ENCODE measurements at regions not wholly inside any gene's neighbourhood (a gene's known extent, or its start where the extent isn't known, plus 50 kb on each side); places are given as distances from the start of the nearest gene placed in this dataset.

GRCh38 chr4:124977045-124977444 is 264.5 kb upstream of the ANKRD50 start:
- TF ChIP-seq, protein P1, sequence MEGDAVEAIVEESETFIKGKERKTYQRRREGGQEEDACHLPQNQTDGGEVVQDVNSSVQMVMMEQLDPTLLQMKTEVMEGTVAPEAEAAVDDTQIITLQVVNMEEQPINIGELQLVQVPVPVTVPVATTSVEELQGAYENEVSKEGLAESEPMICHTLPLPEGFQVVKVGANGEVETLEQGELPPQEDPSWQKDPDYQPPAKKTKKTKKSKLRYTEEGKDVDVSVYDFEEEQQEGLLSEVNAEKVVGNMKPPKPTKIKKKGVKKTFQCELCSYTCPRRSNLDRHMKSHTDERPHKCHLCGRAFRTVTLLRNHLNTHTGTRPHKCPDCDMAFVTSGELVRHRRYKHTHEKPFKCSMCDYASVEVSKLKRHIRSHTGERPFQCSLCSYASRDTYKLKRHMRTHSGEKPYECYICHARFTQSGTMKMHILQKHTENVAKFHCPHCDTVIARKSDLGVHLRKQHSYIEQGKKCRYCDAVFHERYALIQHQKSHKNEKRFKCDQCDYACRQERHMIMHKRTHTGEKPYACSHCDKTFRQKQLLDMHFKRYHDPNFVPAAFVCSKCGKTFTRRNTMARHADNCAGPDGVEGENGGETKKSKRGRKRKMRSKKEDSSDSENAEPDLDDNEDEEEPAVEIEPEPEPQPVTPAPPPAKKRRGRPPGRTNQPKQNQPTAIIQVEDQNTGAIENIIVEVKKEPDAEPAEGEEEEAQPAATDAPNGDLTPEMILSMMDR (IDR thresholded peaks at IDR 0.05; ENCODE audit: insufficient read depth, low read length, poor library complexity, severe bottlenecking) = no peak
- no peak overlapping the region for H3K4me3 ChIP-seq (ENCODE audit: low read depth, low read length)

DNA sequence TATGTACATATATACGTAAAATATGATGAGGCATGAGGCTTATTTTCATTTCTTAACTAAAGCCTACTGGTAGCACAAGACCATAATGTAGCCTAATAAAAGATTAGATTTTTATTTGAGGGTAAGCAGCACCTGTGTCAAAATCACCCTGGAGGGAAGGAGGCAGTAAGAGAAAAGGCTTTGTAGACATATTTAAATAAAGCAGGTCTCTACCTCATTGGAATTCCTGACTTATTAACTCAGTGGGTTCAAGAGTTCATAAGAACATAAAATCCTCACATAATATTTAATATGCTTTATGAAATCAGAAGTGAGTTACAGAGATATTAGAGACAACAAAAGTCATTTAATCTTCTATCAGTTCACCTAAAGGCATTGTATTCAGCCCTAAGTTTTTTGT is 261.6 kb upstream of the ANKRD50 start:
- TF ChIP-seq, protein P1 (IDR thresholded peaks at IDR 0.05; ENCODE audit: insufficient read depth, low read length, poor library complexity, severe bottlenecking) = no peak
- Histone ChIP-seq H3K27me3 (ENCODE audit: control insufficient read depth, insufficient read depth, low read length) (no peaks in the 10 kb centered on the region), H3K4me3 (ENCODE audit: low read depth, low read length) (no peak overlapping the region), H3K36me3 (ENCODE audit: control insufficient read depth, insufficient read depth, low read length) (no peaks in the 10 kb centered on the region)
- DNase-seq (ENCODE audit: low read depth) = no peak

More at GRCh38 chr4:124977045-124977444, 264.5 kb upstream of the ANKRD50 start:
- no peaks in the 10 kb centered on the region for H3K27me3 ChIP-seq (ENCODE audit: control insufficient read depth, insufficient read depth, low read length)
- no peak for DNase-seq (ENCODE audit: low read depth)
- no peaks in the 10 kb centered on the region for H3K36me3 ChIP-seq (ENCODE audit: control insufficient read depth, insufficient read depth, low read length)

GRCh38 chr4:124973716-124974115 is 261.2 kb upstream of the ANKRD50 start:
- no peak for DNase-seq (ENCODE audit: low read depth)
- TF ChIP-seq, protein P1 (IDR thresholded peaks at IDR 0.05; ENCODE audit: insufficient read depth, low read length, poor library complexity, severe bottlenecking) = no peak
- H3K36me3 ChIP-seq (ENCODE audit: control insufficient read depth, insufficient read depth, low read length) = no peaks in the 10 kb centered on the region
- H3K4me3 ChIP-seq (ENCODE audit: low read depth, low read length) = no peak overlapping the region
- no peaks in the 10 kb centered on the region for H3K27me3 ChIP-seq (ENCODE audit: control insufficient read depth, insufficient read depth, low read length)

GRCh38 chr4:124970011-124970410 is 257.5 kb upstream of the ANKRD50 start:
- no peak overlapping the region for H3K4me3 ChIP-seq (ENCODE audit: low read depth, low read length)
- H3K27me3 ChIP-seq (ENCODE audit: control insufficient read depth, insufficient read depth, low read length) = no peaks in the 10 kb centered on the region
- TF ChIP-seq, protein P1 (IDR thresholded peaks at IDR 0.05; ENCODE audit: insufficient read depth, low read length, poor library complexity, severe bottlenecking) = no peak
- H3K36me3 ChIP-seq (ENCODE audit: control insufficient read depth, insufficient read depth, low read length) = no peaks in the 10 kb centered on the region
- no peak for DNase-seq (ENCODE audit: low read depth)

GRCh38 chr4:124965497-124965891 is 253.0 kb upstream of the ANKRD50 start:
- TF ChIP-seq, protein P1 (IDR thresholded peaks at IDR 0.05; ENCODE audit: insufficient read depth, low read length, poor library complexity, severe bottlenecking) = no peak
- no peaks in the 10 kb centered on the region for H3K27me3 ChIP-seq (ENCODE audit: control insufficient read depth, insufficient read depth, low read length)
- no peak for DNase-seq (ENCODE audit: low read depth)
- no peaks in the 10 kb centered on the region for H3K36me3 ChIP-seq (ENCODE audit: control insufficient read depth, insufficient read depth, low read length)
- H3K4me3 ChIP-seq (ENCODE audit: low read depth, low read length) = no peak overlapping the region

DNA sequence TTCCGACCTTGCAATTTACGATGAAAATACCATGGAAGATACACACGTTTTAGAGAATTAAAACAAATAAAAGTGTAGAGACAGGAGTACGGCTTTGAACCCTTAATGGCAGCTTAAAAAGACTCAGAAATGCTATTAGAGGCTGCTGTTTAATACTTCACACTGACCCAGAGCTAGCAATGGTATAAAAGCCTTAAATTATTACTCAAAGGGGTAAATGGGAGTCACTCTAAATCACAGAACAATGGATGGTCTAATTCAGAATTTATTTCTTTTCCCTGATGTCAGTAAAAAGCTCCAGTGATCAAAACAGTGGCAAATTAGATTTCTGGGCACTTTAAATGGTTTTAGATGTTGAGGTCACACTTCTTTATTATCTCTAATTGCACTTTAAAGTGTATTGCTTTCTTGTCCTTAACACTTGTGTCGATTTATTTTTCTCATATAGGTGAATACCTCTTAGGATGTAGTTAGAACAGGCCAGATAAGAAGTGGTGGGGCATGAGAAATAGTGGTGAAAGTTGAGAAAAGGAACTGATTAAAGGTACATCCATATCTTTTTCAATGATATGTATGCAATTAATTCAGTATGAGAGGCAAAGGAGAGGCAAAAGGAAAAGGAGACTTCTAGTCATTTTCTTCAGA is 252.4 kb upstream of the ANKRD50 start:
- TF ChIP-seq, protein P1 (IDR thresholded peaks at IDR 0.05; ENCODE audit: insufficient read depth, low read length, poor library complexity, severe bottlenecking) = no peak
- no peak for DNase-seq (ENCODE audit: low read depth)
- no peaks in the 10 kb centered on the region for H3K36me3 ChIP-seq (ENCODE audit: control insufficient read depth, insufficient read depth, low read length)
- no peaks in the 10 kb centered on the region for H3K27me3 ChIP-seq (ENCODE audit: control insufficient read depth, insufficient read depth, low read length)
- H3K4me3 ChIP-seq (ENCODE audit: low read depth, low read length) = no peak overlapping the region

Measured in kidney epithelial cell (primary cell).